Prostate gland (tissue), 2 donors: ENCODE measurements at regions not wholly inside any gene's neighbourhood (a gene's known extent, or its start where the extent isn't known, plus 50 kb on each side); places are given as distances from the start of the nearest gene placed in this dataset.
A peak's percentile ranks its signal among the peaks of the same experiment; 100 is the strongest.
"Not testable (repeated sequence)": the region's sequence is repeated elsewhere in the genome, so short reads cannot be mapped to it uniquely, and the experiment has no call there.

Experiments
- DNase-seq: peaks from one replicate; pipeline ENCODE4 v3.0.0-alpha.2; 2019; ENCODE audit warnings: low spot score
- H3K27ac ChIP-seq, 2 donors: fragments of 200-600 bp; sonication (generic); 2 replicates each; pipeline ENCODE4 v1.5.1; 2017 to 2019
- H3K27me3 ChIP-seq: fragments of 200-600 bp; sonication (generic); replicated peaks from 2 replicates; pipeline ENCODE4 v1.5.1; 2019; ENCODE audit not compliant: insufficient read depth
- H3K36me3 ChIP-seq, 2 donors: fragments of 200-600 bp; sonication (generic); 1 replicate in 1 of 2; 2 replicates in 1 of 2; pipeline versions ENCODE4 v1.5.1 to v1.8.1; 2017 to 2019
- H3K4me1 ChIP-seq: fragments of 200-600 bp; sonication (generic); replicated peaks from 2 replicates; pipeline ENCODE4 v1.5.1; 2019
- H3K4me3 ChIP-seq, 2 donors: fragments of 200-600 bp; sonication (generic); 2 replicates each; pipeline ENCODE4 v1.5.1; 2017 to 2019
- H3K9me3 ChIP-seq: fragments of 200-600 bp; sonication (generic); 2 replicates; pipeline ENCODE4 v1.5.1; 2017
- CTCF ChIP-seq, 4 experiments: fragments of 200-600 bp in 2 of 4; fragments of 450-650 bp in 2 of 4; sonication (generic) in 2 of 4; IDR thresholded peaks; 1 replicate in 3 of 4; 2 replicates in 1 of 4; pipeline ENCODE4 v1.5.1; 2016 to 2019; ENCODE audit warnings: antibody characterized with exemption in 4 of 4, mild to moderate bottlenecking in 2 of 4, moderate library complexity in 2 of 4
- POLR2A ChIP-seq: fragments of 450-650 bp; IDR thresholded peaks from one replicate; pipeline ENCODE4 v1.6.1; 2016; ENCODE audit warnings: antibody characterized with exemption, mild to moderate bottlenecking
- POLR2AphosphoS5 ChIP-seq: sonication (generic); formaldehyde crosslinking; IDR thresholded peaks from one replicate; pipeline ENCODE4 v1.6.1; 2017; ENCODE audit warnings: antibody characterized with exemption
- WGBS: methylation state at CpG from one replicate; pipeline ENCODE4 v1.1.5; 2018; 5-methylcytosine and 5-hydroxymethylcytosine counted together
- intact Hi-C: fragments of 100-400 bp; cut with DNase I; formaldehyde crosslinking; loops from one replicate; pipeline ENCODE4 v1.14.2; 2022

GRCh38 chr2:215236131-215236530 is 75.7 kb upstream of the ATIC start:
- Histone ChIP-seq H3K27ac (no peak overlapping the region), H3K4me1 (no peaks in the 10 kb centered on the region), H3K9me3 (no peaks in the 10 kb centered on the region), H3K36me3 (no peaks in the 10 kb centered on the region), H3K4me3 (no peak overlapping the region), H3K27me3 (no peaks in the 10 kb centered on the region)
- DNase-seq: no peak
- TF ChIP-seq CTCF (IDR thresholded peaks at IDR 0.05) (no peak), POLR2A (no peak), POLR2AphosphoS5 (no peak)
- 85% methylated on average over 10 of the region's 10 CpGs for WGBS
- intact Hi-C loops: no loop called here

DNA sequence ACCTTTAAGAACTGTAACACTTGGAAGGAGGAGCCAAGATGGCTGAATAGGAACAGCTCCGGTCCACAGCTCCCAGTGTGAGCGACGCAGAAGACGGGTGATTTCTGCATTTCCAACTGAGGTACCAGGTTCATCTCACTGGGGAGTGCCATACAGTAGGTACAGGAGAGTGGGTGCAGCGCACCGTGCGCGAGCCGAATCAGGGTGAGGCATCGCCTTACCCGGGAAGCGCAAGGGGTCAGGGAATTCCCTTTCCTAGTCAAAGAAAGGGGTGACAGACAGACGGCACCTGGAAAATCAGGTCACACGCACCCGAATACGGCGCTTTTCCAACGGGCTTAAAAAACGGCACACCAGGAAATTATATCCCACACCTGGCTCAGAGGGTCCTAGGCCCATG is 81.8 kb upstream of the ABCA12 start:
- H3K27me3 ChIP-seq, H3K4me3 ChIP-seq, DNase-seq, H3K9me3 ChIP-seq, H3K36me3 ChIP-seq, H3K4me1 ChIP-seq, intact Hi-C loops, H3K27ac ChIP-seq: not testable (repeated sequence)
- WGBS: 93% methylated on average over 19 of the region's 19 CpGs

DNA sequence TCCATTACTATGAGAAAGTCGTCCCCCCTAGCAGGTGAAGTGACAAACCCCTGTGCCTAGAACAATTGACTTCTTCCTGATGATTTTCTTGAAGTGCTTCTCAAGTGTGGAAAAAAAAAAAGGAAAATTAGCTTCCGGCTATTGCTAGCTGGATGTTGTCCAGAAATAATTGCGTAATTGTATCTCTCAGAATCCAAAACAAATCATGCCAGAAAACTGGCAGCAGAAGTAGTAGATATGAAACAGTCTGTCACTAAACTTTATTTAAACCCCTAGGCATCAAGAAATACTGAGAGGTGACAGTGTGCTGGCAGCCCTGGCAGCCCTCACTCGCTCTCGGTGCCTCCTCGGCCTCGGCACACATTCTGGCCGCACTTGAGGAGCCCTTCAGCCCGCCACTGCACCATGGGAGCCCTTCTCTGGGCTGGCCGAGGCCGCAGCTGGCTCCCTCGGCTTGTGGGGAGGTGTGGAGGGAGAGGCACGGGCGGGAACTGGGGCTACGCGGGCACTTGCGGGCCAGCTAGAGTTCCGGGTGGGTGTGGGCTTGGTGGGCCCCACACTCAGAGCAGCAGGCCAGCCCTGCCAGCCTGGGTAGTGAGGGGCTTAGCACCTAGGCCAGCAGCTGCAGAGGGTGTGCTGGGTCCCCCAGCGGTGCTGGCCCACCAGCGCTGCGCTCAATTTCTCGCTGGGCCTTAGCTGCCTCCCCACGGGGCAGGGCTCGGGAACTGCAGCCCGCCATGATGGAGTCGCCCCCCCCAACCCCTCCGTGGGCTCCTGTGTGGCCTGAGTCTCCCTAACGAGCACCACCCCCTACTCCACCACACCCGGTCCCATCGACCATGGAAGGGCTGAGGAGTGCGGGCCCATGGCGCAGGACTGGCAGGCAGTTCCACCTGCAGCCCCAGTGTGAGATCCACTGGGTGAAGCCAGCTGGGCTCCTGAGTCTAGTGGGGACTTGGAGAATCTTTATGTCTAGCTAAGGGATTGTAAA is 80.5 kb upstream of the ABCA12 start:
- DNase-seq: no peak
- H3K4me3 ChIP-seq: no peak overlapping the region
- intact Hi-C loops: no loop called here
- no peaks in the 10 kb centered on the region for H3K9me3 ChIP-seq
- no peaks in the 10 kb centered on the region for H3K4me1 ChIP-seq
- no peak overlapping the region for H3K27ac ChIP-seq
- TF ChIP-seq POLR2A: no peak
- no peak for TF ChIP-seq POLR2AphosphoS5
- TF ChIP-seq CTCF (IDR thresholded peaks at IDR 0.05): no peak
- WGBS: 83% methylated on average over 25 of the region's 32 CpGs
- no peaks in the 10 kb centered on the region for H3K36me3 ChIP-seq
- no peaks in the 10 kb centered on the region for H3K27me3 ChIP-seq

DNA sequence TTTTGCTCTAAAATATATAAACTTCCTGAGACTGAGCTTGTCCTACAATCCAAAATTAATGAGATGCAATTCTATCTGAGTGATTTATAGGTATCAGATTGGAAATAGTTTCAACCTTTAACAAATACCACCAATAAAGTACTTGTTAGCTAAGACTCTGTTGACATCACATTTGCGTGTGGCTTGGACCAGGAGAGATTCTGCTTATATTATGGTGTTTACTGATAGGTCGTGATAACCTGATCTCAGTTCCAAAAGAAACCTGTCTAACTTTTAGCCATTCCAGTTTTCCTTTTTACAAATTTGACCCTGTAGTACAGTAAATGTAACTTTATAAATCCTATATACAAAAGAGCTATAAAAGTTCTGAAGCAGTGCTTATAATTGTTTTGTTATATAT is 78.4 kb upstream of the ABCA12 start:
- DNase-seq: no peak
- intact Hi-C loops: no loop called here
- TF ChIP-seq POLR2A (no peak), POLR2AphosphoS5 (peak; percentile 23), CTCF (IDR thresholded peaks at IDR 0.05) (no peak)

GRCh38 chr2:215215637-215216036 is 77.2 kb upstream of the ABCA12 start:
- 74% methylated on average over 2 of the region's 2 CpGs for WGBS
- H3K4me1 ChIP-seq: no peaks in the 10 kb centered on the region
- no peaks in the 10 kb centered on the region for H3K36me3 ChIP-seq
- no peak for DNase-seq
- TF ChIP-seq CTCF (IDR thresholded peaks at IDR 0.05) (no peak), POLR2AphosphoS5 (no peak), POLR2A (no peak)
- H3K27ac ChIP-seq: no peak overlapping the region
- H3K4me3 ChIP-seq: no peak overlapping the region
- no peaks in the 10 kb centered on the region for H3K9me3 ChIP-seq
- intact Hi-C loops: no loop called here
- H3K27me3 ChIP-seq: no peaks in the 10 kb centered on the region

More for the DNA sequence above, 78.4 kb upstream of the ABCA12 start:
- H3K4me3 ChIP-seq: no peak overlapping the region
- WGBS: 24% methylated on average over 2 of the region's 2 CpGs
- H3K9me3 ChIP-seq: no peaks in the 10 kb centered on the region
- H3K27ac ChIP-seq: no peak overlapping the region
- no peaks in the 10 kb centered on the region for H3K4me1 ChIP-seq
- no peaks in the 10 kb centered on the region for H3K27me3 ChIP-seq
- H3K36me3 ChIP-seq: no peaks in the 10 kb centered on the region
